Neuron (in vitro differentiated cells): ENCODE measurements at regions not wholly inside any gene's neighbourhood (a gene's known extent, or its start where the extent isn't known, plus 50 kb on each side); places are given as distances from the start of the nearest gene placed in this dataset.

ENCODE experiments used
- H2AFZ ChIP-seq: one replicate; pipeline ENCODE4 v1.6.1; 2013; ENCODE audit warnings: low read depth, mild to moderate bottlenecking, inconsistent platforms, low read length, moderate library complexity
- H3K27me3 ChIP-seq: one replicate; pipeline ENCODE4 v1.6.1; 2013; ENCODE audit warnings: low read length; ENCODE audit not compliant: insufficient read depth
- H3K36me3 ChIP-seq: one replicate; pipeline ENCODE4 v1.6.1; 2013; ENCODE audit warnings: low read length; ENCODE audit not compliant: insufficient read depth
- H3K4me1 ChIP-seq: one replicate; pipeline ENCODE4 v1.6.1; 2013; ENCODE audit warnings: low read length; ENCODE audit not compliant: insufficient read depth
- H3K4me3 ChIP-seq: 2 replicates; pipeline ENCODE4 v1.5.1; 2013; ENCODE audit warnings: mild to moderate bottlenecking, low read length, moderate library complexity
- H3K9me3 ChIP-seq: one replicate; pipeline ENCODE4 v1.6.1; 2013; ENCODE audit warnings: low read length

- peaks cover 10% of the 10 kb centered on the region for H3K4me1 ChIP-seq
- H2AFZ ChIP-seq, result no peak overlapping the region
- no peaks in the 10 kb centered on the region for H3K36me3 ChIP-seq
- H3K27me3 ChIP-seq, result no peaks in the 10 kb centered on the region
- no peaks in the 10 kb centered on the region for H3K9me3 ChIP-seq
- no peak overlapping the region for H3K4me3 ChIP-seq
Observed at GRCh38 chr14:84251411-84252115, 1278.4 kb upstream of the FLRT2 start.

GRCh38 chr14:84252706-84253105 is 1277.2 kb upstream of the FLRT2 start:
- no peaks in the 10 kb centered on the region for H3K36me3 ChIP-seq
- H3K27me3 ChIP-seq, result no peaks in the 10 kb centered on the region
- no peak overlapping the region for H3K4me3 ChIP-seq
- H2AFZ ChIP-seq, result no peak overlapping the region
- no peaks in the 10 kb centered on the region for H3K9me3 ChIP-seq
- peaks cover 10% of the 10 kb centered on the region for H3K4me1 ChIP-seq

- Histone ChIP-seq H3K4me1 (peaks cover 10% of the 10 kb centered on the region), H3K36me3 (no peaks in the 10 kb centered on the region), H2AFZ (no peak overlapping the region), H3K27me3 (no peaks in the 10 kb centered on the region), H3K4me3 (no peak overlapping the region), H3K9me3 (no peaks in the 10 kb centered on the region)
Observed at GRCh38 chr14:84253326-84253725, 1276.6 kb upstream of the FLRT2 start.

GRCh38 chr14:84254290-84254689 is 1275.7 kb upstream of the FLRT2 start:
- no peaks in the 10 kb centered on the region for H3K36me3 ChIP-seq
- H3K9me3 ChIP-seq, result no peaks in the 10 kb centered on the region
- H3K27me3 ChIP-seq, result no peaks in the 10 kb centered on the region
- H2AFZ ChIP-seq, result peak overlapping the region; percentile 68
- peak overlapping the region; percentile 9 for H3K4me3 ChIP-seq
- H3K4me1 ChIP-seq, result peaks cover 10% of the 10 kb centered on the region

- H3K27me3 ChIP-seq, result no peaks in the 10 kb centered on the region
- no peak overlapping the region for H3K4me3 ChIP-seq
- no peaks in the 10 kb centered on the region for H3K9me3 ChIP-seq
- H3K4me1 ChIP-seq, result no peaks in the 10 kb centered on the region
- no peak overlapping the region for H2AFZ ChIP-seq
- no peaks in the 10 kb centered on the region for H3K36me3 ChIP-seq
Observed at GRCh38 chr14:84262932-84263331, 1267.0 kb upstream of the FLRT2 start.

GRCh38 chr14:84272290-84272721 is 1257.6 kb upstream of the FLRT2 start:
- Histone ChIP-seq H3K4me3 (no peak overlapping the region), H3K4me1 (no peaks in the 10 kb centered on the region), H3K27me3 (no peaks in the 10 kb centered on the region), H3K36me3 (no peaks in the 10 kb centered on the region), H3K9me3 (no peaks in the 10 kb centered on the region), H2AFZ (no peak overlapping the region)

GRCh38 chr14:84273181-84273580 is 1256.8 kb upstream of the FLRT2 start:
- Histone ChIP-seq H2AFZ (no peak overlapping the region), H3K9me3 (no peaks in the 10 kb centered on the region), H3K36me3 (no peaks in the 10 kb centered on the region), H3K4me1 (no peaks in the 10 kb centered on the region), H3K27me3 (no peaks in the 10 kb centered on the region), H3K4me3 (no peak overlapping the region)

- no peak overlapping the region for H2AFZ ChIP-seq
- H3K4me1 ChIP-seq, result no peaks in the 10 kb centered on the region
- no peaks in the 10 kb centered on the region for H3K9me3 ChIP-seq
- H3K4me3 ChIP-seq, result no peak overlapping the region
- H3K36me3 ChIP-seq, result no peaks in the 10 kb centered on the region
- H3K27me3 ChIP-seq, result no peaks in the 10 kb centered on the region
Observed at GRCh38 chr14:84282618-84283017, 1247.3 kb upstream of the FLRT2 start.

- Histone ChIP-seq H2AFZ (no peak overlapping the region), H3K27me3 (no peaks in the 10 kb centered on the region), H3K36me3 (no peaks in the 10 kb centered on the region), H3K4me1 (no peaks in the 10 kb centered on the region), H3K4me3 (no peak overlapping the region), H3K9me3 (no peaks in the 10 kb centered on the region)
Observed at GRCh38 chr14:84288781-84289180, 1241.2 kb upstream of the FLRT2 start.

GRCh38 chr14:84298663-84299195 is 1231.2 kb upstream of the FLRT2 start:
- no peak overlapping the region for H2AFZ ChIP-seq
- no peak overlapping the region for H3K4me3 ChIP-seq
- no peaks in the 10 kb centered on the region for H3K9me3 ChIP-seq
- H3K4me1 ChIP-seq, result no peaks in the 10 kb centered on the region
- no peaks in the 10 kb centered on the region for H3K36me3 ChIP-seq
- H3K27me3 ChIP-seq, result no peaks in the 10 kb centered on the region

GRCh38 chr14:84303140-84303539 is 1226.8 kb upstream of the FLRT2 start:
- Histone ChIP-seq H3K36me3 (no peaks in the 10 kb centered on the region), H3K27me3 (no peaks in the 10 kb centered on the region), H3K9me3 (no peaks in the 10 kb centered on the region), H3K4me3 (no peak overlapping the region), H3K4me1 (no peaks in the 10 kb centered on the region), H2AFZ (no peak overlapping the region)

GRCh38 chr14:84312551-84312950 is 1217.4 kb upstream of the FLRT2 start:
- H3K36me3 ChIP-seq, result no peaks in the 10 kb centered on the region
- no peak overlapping the region for H2AFZ ChIP-seq
- no peak overlapping the region for H3K4me3 ChIP-seq
- H3K9me3 ChIP-seq, result no peaks in the 10 kb centered on the region
- no peaks in the 10 kb centered on the region for H3K4me1 ChIP-seq
- H3K27me3 ChIP-seq, result no peaks in the 10 kb centered on the region

- Histone ChIP-seq H3K36me3 (no peaks in the 10 kb centered on the region), H3K4me1 (no peaks in the 10 kb centered on the region), H2AFZ (no peak overlapping the region), H3K4me3 (no peak overlapping the region), H3K9me3 (no peaks in the 10 kb centered on the region), H3K27me3 (no peaks in the 10 kb centered on the region)
Observed at GRCh38 chr14:84323450-84323849, 1206.5 kb upstream of the FLRT2 start.

- Histone ChIP-seq H3K9me3 (no peaks in the 10 kb centered on the region), H2AFZ (no peak overlapping the region), H3K4me1 (no peaks in the 10 kb centered on the region), H3K27me3 (no peaks in the 10 kb centered on the region), H3K4me3 (no peak overlapping the region), H3K36me3 (no peaks in the 10 kb centered on the region)
Observed at GRCh38 chr14:84323978-84324377, 1206.0 kb upstream of the FLRT2 start.
